ENCODE measurements at regions not wholly inside any gene's neighbourhood (a gene's known extent, or its start where the extent isn't known, plus 50 kb on each side); places are given as distances from the start of the nearest gene placed in this dataset.

- H3K4me1 Mint-ChIP-seq: no peaks in the 10 kb centered on the region
- no peak overlapping the region for H3K27ac Mint-ChIP-seq
- peaks cover 3% of the 10 kb centered on the region for H3K27me3 Mint-ChIP-seq
- H3K4me3 Mint-ChIP-seq: no peak overlapping the region
- no peak for DNase-seq
- H3K36me3 Mint-ChIP-seq: no peaks in the 10 kb centered on the region
- H3K9me3 Mint-ChIP-seq: peaks cover 1% of the 10 kb centered on the region
Measured at GRCh38 chr6:104325341-104326172, 534.2 kb downstream of the HACE1 start.

GRCh38 chr6:104324301-104324700 is 535.4 kb downstream of the HACE1 start:
- Mint-ChIP-seq H3K4me3 (no peak overlapping the region), H3K36me3 (no peaks in the 10 kb centered on the region), H3K27ac (no peak overlapping the region), H3K9me3 (peaks cover 1% of the 10 kb centered on the region), H3K27me3 (peaks cover 3% of the 10 kb centered on the region), H3K4me1 (no peaks in the 10 kb centered on the region)
- DNase-seq: no peak

GRCh38 chr6:104322841-104323240 is 536.9 kb downstream of the HACE1 start:
- Mint-ChIP-seq H3K27ac (no peak overlapping the region), H3K36me3 (no peaks in the 10 kb centered on the region), H3K9me3 (peaks cover 1% of the 10 kb centered on the region), H3K4me3 (no peak overlapping the region), H3K27me3 (peaks cover 3% of the 10 kb centered on the region), H3K4me1 (no peaks in the 10 kb centered on the region)
- no peak for DNase-seq

- H3K9me3 Mint-ChIP-seq: peaks cover 1% of the 10 kb centered on the region
- DNase-seq: no peak
- no peak overlapping the region for H3K4me3 Mint-ChIP-seq
- no peak overlapping the region for H3K27ac Mint-ChIP-seq
- H3K36me3 Mint-ChIP-seq: no peaks in the 10 kb centered on the region
- no peaks in the 10 kb centered on the region for H3K4me1 Mint-ChIP-seq
- H3K27me3 Mint-ChIP-seq: peaks cover 3% of the 10 kb centered on the region
Measured at GRCh38 chr6:104321301-104321700, 538.4 kb downstream of the HACE1 start.

GRCh38 chr6:104320896-104321295 is 538.8 kb downstream of the HACE1 start:
- H3K4me3 Mint-ChIP-seq: no peak overlapping the region
- no peaks in the 10 kb centered on the region for H3K4me1 Mint-ChIP-seq

GRCh38 chr6:104312851-104313250 is 546.9 kb downstream of the HACE1 start:
- Mint-ChIP-seq H3K4me1 (no peaks in the 10 kb centered on the region), H3K27me3 (no peaks in the 10 kb centered on the region), H3K4me3 (no peak overlapping the region), H3K36me3 (no peaks in the 10 kb centered on the region), H3K9me3 (no peaks in the 10 kb centered on the region), H3K27ac (no peak overlapping the region)
- DNase-seq: no peak

More at GRCh38 chr6:104320896-104321295, 538.8 kb downstream of the HACE1 start:
- Mint-ChIP-seq H3K9me3 (peaks cover 1% of the 10 kb centered on the region), H3K27me3 (peaks cover 3% of the 10 kb centered on the region), H3K27ac (no peak overlapping the region), H3K36me3 (no peaks in the 10 kb centered on the region)
- no peak for DNase-seq

- H3K4me1 Mint-ChIP-seq: no peaks in the 10 kb centered on the region
- no peak overlapping the region for H3K27ac Mint-ChIP-seq
- no peak overlapping the region for H3K4me3 Mint-ChIP-seq
- H3K36me3 Mint-ChIP-seq: no peaks in the 10 kb centered on the region
- DNase-seq: no peak
- H3K27me3 Mint-ChIP-seq: no peaks in the 10 kb centered on the region
- no peaks in the 10 kb centered on the region for H3K9me3 Mint-ChIP-seq
Measured at GRCh38 chr6:104306211-104306610, 553.5 kb downstream of the HACE1 start.

- Mint-ChIP-seq H3K9me3 (no peaks in the 10 kb centered on the region), H3K36me3 (no peaks in the 10 kb centered on the region), H3K27me3 (no peaks in the 10 kb centered on the region), H3K27ac (no peak overlapping the region), H3K4me3 (no peak overlapping the region), H3K4me1 (no peaks in the 10 kb centered on the region)
- DNase-seq: no peak
Measured at GRCh38 chr6:104305206-104305605, 554.5 kb downstream of the HACE1 start.

GRCh38 chr6:104301951-104302350 is 557.8 kb downstream of the HACE1 start:
- Mint-ChIP-seq H3K27me3 (no peaks in the 10 kb centered on the region), H3K4me3 (no peak overlapping the region), H3K9me3 (no peaks in the 10 kb centered on the region), H3K27ac (no peak overlapping the region), H3K4me1 (no peaks in the 10 kb centered on the region), H3K36me3 (no peaks in the 10 kb centered on the region)
- DNase-seq: no peak

GRCh38 chr6:104286641-104287040 is 573.1 kb downstream of the HACE1 start:
- H3K36me3 Mint-ChIP-seq: no peaks in the 10 kb centered on the region
- no peak for DNase-seq
- H3K27me3 Mint-ChIP-seq: no peaks in the 10 kb centered on the region
- no peak overlapping the region for H3K4me3 Mint-ChIP-seq
- H3K9me3 Mint-ChIP-seq: no peaks in the 10 kb centered on the region
- no peaks in the 10 kb centered on the region for H3K4me1 Mint-ChIP-seq
- H3K27ac Mint-ChIP-seq: no peak overlapping the region

- Mint-ChIP-seq H3K27ac (no peak overlapping the region), H3K36me3 (no peaks in the 10 kb centered on the region), H3K27me3 (no peaks in the 10 kb centered on the region), H3K4me3 (no peak overlapping the region), H3K4me1 (no peaks in the 10 kb centered on the region), H3K9me3 (no peaks in the 10 kb centered on the region)
- no peak for DNase-seq
Measured at GRCh38 chr6:104284872-104285271, 574.8 kb downstream of the HACE1 start.

- Mint-ChIP-seq H3K4me3 (no peak overlapping the region), H3K27ac (no peak overlapping the region), H3K27me3 (no peaks in the 10 kb centered on the region), H3K36me3 (no peaks in the 10 kb centered on the region), H3K4me1 (no peaks in the 10 kb centered on the region), H3K9me3 (no peaks in the 10 kb centered on the region)
- no peak for DNase-seq
Measured at GRCh38 chr6:104282581-104282980, 577.1 kb downstream of the HACE1 start.

GRCh38 chr6:104281370-104281769 is 578.3 kb downstream of the HACE1 start:
- Mint-ChIP-seq H3K4me1 (no peaks in the 10 kb centered on the region), H3K9me3 (peaks cover 2% of the 10 kb centered on the region), H3K27me3 (no peaks in the 10 kb centered on the region), H3K36me3 (no peaks in the 10 kb centered on the region), H3K27ac (no peak overlapping the region), H3K4me3 (no peak overlapping the region)
- no peak for DNase-seq

GRCh38 chr6:104268389-104268788 is 591.3 kb downstream of the HACE1 start:
- Mint-ChIP-seq H3K4me1 (no peaks in the 10 kb centered on the region), H3K36me3 (no peaks in the 10 kb centered on the region), H3K4me3 (no peak overlapping the region), H3K27ac (no peak overlapping the region), H3K27me3 (no peaks in the 10 kb centered on the region), H3K9me3 (no peaks in the 10 kb centered on the region)
- DNase-seq: no peak

GRCh38 chr6:104266922-104267321 is 592.8 kb downstream of the HACE1 start:
- Mint-ChIP-seq H3K4me1 (no peaks in the 10 kb centered on the region), H3K36me3 (no peaks in the 10 kb centered on the region), H3K27ac (no peak overlapping the region), H3K9me3 (no peaks in the 10 kb centered on the region), H3K4me3 (no peak overlapping the region), H3K27me3 (no peaks in the 10 kb centered on the region)
- no peak for DNase-seq

GRCh38 chr6:104256646-104257045 is 603.1 kb downstream of the HACE1 start:
- H3K36me3 Mint-ChIP-seq: no peaks in the 10 kb centered on the region
- H3K27ac Mint-ChIP-seq: no peak overlapping the region
- no peak for DNase-seq
- no peaks in the 10 kb centered on the region for H3K4me1 Mint-ChIP-seq
- no peak overlapping the region for H3K4me3 Mint-ChIP-seq
- H3K9me3 Mint-ChIP-seq: no peaks in the 10 kb centered on the region
- no peaks in the 10 kb centered on the region for H3K27me3 Mint-ChIP-seq

Data from activated naive CD8-positive, alpha-beta T cell treated with anti-CD3 and anti-CD28 coated beads for 36 hours (primary cell).